Thoracic aorta (tissue), 2 donors: ENCODE measurements at regions not wholly inside any gene's neighbourhood (a gene's known extent, or its start where the extent isn't known, plus 50 kb on each side); places are given as distances from the start of the nearest gene placed in this dataset.

Experiments
- ATAC-seq: fragments of 150-250 bp; one replicate; pipeline ENCODE4 v1.8.0; 2017; ENCODE audit warnings: low read depth; ENCODE audit not compliant: insufficient number of reproducible peaks, low FRiP score
- DNase-seq: peaks from one replicate; pipeline ENCODE4 v3.0.0-alpha.2; 2020; ENCODE audit warnings: low spot score
- H3K27ac ChIP-seq, 2 donors: fragments of 200-600 bp; sonication (generic); 1 replicate in 1 of 2; 2 replicates in 1 of 2; pipeline ENCODE4 v1.5.1; 2016; ENCODE audit warnings: mild to moderate bottlenecking in 2 of 2, moderate library complexity in 2 of 2
- H3K27me3 ChIP-seq: fragments of 200-600 bp; sonication (generic); replicated peaks from 2 replicates; pipeline ENCODE4 v1.6.0; 2016; ENCODE audit warnings: mild to moderate bottlenecking; ENCODE audit not compliant: insufficient read depth
- H3K36me3 ChIP-seq: fragments of 200-600 bp; sonication (generic); one replicate; pipeline ENCODE4 v1.5.1; 2016
- H3K4me1 ChIP-seq, 2 donors: fragments of 200-600 bp; sonication (generic); 1 replicate in 1 of 2; 2 replicates in 1 of 2; pipeline versions ENCODE4 v1.5.1 to v1.6.0; 2016; ENCODE audit warnings: low read depth in 2 of 2, mild to moderate bottlenecking in 1 of 2; ENCODE audit not compliant: control insufficient read depth in 1 of 2
- H3K4me3 ChIP-seq: fragments of 200-600 bp; sonication (generic); 2 replicates; pipeline ENCODE4 v1.5.1; 2016; ENCODE audit warnings: mild to moderate bottlenecking
- H3K9me3 ChIP-seq: fragments of 200-600 bp; sonication (generic); 2 replicates; pipeline ENCODE4 v1.5.1; 2016
- CTCF ChIP-seq: fragments of 200-600 bp; sonication (generic); IDR thresholded peaks from one replicate; pipeline ENCODE4 v1.5.1; 2019; ENCODE audit warnings: antibody characterized with exemption

DNA sequence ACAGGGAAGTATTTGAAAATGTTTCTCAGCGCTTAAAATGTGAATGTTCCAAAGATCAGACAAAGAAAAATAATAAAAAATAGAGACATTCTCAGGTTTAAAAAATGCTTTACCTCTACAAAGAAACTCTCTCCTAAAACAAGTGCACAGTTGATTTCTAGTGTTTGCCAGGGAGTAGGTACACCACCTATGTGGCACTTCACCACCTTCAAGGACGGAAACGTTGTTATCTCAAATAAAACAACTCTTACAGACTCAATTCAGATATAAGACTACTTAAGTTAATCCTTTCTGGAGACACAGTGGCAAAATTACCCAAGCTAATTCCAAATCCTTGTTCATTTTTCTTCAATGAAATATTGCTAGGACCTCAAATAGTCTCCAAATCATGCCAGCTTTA, 286.4 kb upstream of the ISL1 start:
- no peak for DNase-seq
- ATAC-seq: no peak
- H3K27ac ChIP-seq: no peak overlapping the region
- H3K9me3 ChIP-seq: no peaks in the 10 kb centered on the region
- H3K36me3 ChIP-seq: no peaks in the 10 kb centered on the region
- TF ChIP-seq CTCF: no peak
- H3K4me1 ChIP-seq: no peaks in the 10 kb centered on the region
- H3K4me3 ChIP-seq: no peak overlapping the region
- no peaks in the 10 kb centered on the region for H3K27me3 ChIP-seq

DNA sequence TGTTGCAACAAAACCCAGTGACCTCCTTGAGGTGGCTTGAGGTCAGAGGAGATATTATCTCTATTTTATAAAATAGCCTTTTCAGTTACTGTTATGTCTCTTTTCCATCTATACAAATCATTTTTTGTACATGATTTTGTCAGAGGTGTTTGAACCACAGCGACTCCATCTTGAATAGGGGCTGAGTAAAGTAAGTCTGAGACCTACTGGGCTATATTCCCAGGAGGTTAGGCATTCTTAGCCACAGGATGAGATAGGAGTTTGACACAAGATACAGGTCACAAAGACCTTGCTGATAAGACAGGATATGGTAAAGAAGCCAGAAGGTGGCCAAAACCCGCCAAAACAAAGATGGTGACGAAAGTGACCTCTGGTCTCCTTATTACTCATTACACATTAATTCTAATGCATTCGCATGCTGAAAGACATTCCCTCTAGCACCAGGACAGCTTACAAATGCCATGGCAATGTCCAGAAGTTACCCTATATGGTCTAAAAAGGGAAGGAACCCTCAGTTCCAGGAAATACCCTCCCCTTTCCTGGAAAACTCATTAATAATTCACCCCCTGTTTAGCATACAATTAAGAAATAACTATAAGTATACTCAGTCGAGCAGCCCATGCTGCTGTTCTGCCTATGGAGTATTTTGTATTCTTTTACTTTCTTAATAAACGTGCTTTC, 283.9 kb upstream of the ISL1 start:
- no peak for TF ChIP-seq CTCF
- H3K27me3 ChIP-seq: no peaks in the 10 kb centered on the region
- no peak for DNase-seq
- no peaks in the 10 kb centered on the region for H3K9me3 ChIP-seq
- H3K27ac ChIP-seq: no peak overlapping the region
- ATAC-seq: no peak
- no peaks in the 10 kb centered on the region for H3K36me3 ChIP-seq
- no peak overlapping the region for H3K4me3 ChIP-seq
- H3K4me1 ChIP-seq: no peaks in the 10 kb centered on the region

GRCh38 chr5:51104556-51104955, 278.7 kb upstream of the ISL1 start:
- Histone ChIP-seq H3K4me1 (no peaks in the 10 kb centered on the region), H3K36me3 (no peaks in the 10 kb centered on the region), H3K27ac (no peak overlapping the region), H3K9me3 (no peaks in the 10 kb centered on the region), H3K27me3 (no peaks in the 10 kb centered on the region), H3K4me3 (no peak overlapping the region)
- DNase-seq: no peak
- no peak for TF ChIP-seq CTCF
- no peak for ATAC-seq

- Histone ChIP-seq H3K4me3 (no peak overlapping the region), H3K27ac (no peak overlapping the region), H3K27me3 (no peaks in the 10 kb centered on the region), H3K4me1 (no peaks in the 10 kb centered on the region), H3K36me3 (no peaks in the 10 kb centered on the region), H3K9me3 (no peaks in the 10 kb centered on the region)
- ATAC-seq (no peak), DNase-seq (no peak)
- no peak for TF ChIP-seq CTCF
These were observed 273.4 kb upstream of the ISL1 start for GRCh38 chr5:51109786-51110410.

DNA sequence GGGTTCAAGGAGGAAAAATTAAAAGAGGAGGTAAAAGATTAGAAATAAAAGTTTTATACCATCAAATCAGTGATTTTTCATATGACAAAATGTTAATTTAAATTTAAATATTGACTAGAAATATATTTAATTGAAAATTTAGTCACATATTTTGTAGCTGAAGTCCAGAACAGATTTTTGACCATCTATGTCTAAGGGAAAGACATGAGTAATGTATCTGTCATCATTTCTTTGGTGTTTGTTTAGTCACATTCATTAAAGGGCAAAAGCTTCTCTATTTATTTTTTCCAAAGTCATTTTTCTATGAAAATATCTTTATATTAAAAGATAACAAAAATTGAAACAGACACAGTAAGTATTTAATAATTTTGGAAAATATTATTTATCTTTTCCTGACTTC, 252.0 kb upstream of the ISL1 start:
- no peaks in the 10 kb centered on the region for H3K36me3 ChIP-seq
- H3K27ac ChIP-seq: no peak overlapping the region
- no peaks in the 10 kb centered on the region for H3K27me3 ChIP-seq
- no peak for ATAC-seq
- H3K4me3 ChIP-seq: no peak overlapping the region
- DNase-seq: no peak
- no peaks in the 10 kb centered on the region for H3K9me3 ChIP-seq
- no peak for TF ChIP-seq CTCF
- H3K4me1 ChIP-seq: no peaks in the 10 kb centered on the region
